ENCODE measurements at regions not wholly inside any gene's neighbourhood (a gene's known extent, or its start where the extent isn't known, plus 50 kb on each side); places are given as distances from the start of the nearest gene placed in this dataset.

DNA sequence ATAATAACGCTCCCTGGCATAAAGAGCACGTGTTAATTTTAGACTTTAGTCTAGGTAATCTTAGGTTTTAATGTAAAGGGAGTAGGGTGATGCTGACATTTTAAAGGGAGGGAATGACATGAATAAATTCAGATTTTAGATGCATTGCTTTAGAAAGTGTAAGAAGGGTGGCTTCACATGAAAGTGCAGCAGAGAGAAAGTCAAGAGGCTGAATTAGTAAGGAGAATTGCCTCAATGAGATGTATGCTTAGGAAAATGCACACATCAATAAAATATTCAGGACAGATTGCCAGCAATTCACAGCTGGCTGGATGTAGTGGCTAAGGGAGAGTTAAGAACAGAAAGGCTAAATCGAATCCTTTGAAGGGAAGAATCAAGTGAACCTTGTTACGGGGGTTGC, 165.5 kb upstream of the CDH19 start:
- no peak overlapping the region for H3K4me2 ChIP-seq
- no peak overlapping the region for H3K4me3 ChIP-seq
- WGBS (ENCODE audit: low lambda C conversion rate, missing lambda C conversion rate) = 85% methylated on average over 4 of the region's 4 CpGs
- no peak for DNase-seq (ENCODE audit: low spot score)
- H3K27me3 ChIP-seq = no peaks in the 10 kb centered on the region
- no peak for TF ChIP-seq EZH2 (IDR thresholded peaks at IDR 0.05; ENCODE audit: borderline replicate concordance)
- TF ChIP-seq, protein P1, sequence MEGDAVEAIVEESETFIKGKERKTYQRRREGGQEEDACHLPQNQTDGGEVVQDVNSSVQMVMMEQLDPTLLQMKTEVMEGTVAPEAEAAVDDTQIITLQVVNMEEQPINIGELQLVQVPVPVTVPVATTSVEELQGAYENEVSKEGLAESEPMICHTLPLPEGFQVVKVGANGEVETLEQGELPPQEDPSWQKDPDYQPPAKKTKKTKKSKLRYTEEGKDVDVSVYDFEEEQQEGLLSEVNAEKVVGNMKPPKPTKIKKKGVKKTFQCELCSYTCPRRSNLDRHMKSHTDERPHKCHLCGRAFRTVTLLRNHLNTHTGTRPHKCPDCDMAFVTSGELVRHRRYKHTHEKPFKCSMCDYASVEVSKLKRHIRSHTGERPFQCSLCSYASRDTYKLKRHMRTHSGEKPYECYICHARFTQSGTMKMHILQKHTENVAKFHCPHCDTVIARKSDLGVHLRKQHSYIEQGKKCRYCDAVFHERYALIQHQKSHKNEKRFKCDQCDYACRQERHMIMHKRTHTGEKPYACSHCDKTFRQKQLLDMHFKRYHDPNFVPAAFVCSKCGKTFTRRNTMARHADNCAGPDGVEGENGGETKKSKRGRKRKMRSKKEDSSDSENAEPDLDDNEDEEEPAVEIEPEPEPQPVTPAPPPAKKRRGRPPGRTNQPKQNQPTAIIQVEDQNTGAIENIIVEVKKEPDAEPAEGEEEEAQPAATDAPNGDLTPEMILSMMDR (IDR thresholded peaks at IDR 0.05; ENCODE audit: poor library complexity) = no peak
- no peak for TF ChIP-seq EZH2phosphoT487 (IDR thresholded peaks at IDR 0.05; ENCODE audit: low read depth, severe bottlenecking, unreplicated experiment)
- H3K9me3 ChIP-seq (ENCODE audit: low read depth) = no peaks in the 10 kb centered on the region
- no peak overlapping the region for H3K27ac ChIP-seq
- H2AFZ ChIP-seq = no peak overlapping the region
- no peaks in the 10 kb centered on the region for H3K36me3 ChIP-seq (replicated peaks; ENCODE audit: insufficient read depth, low read depth)
- no peaks in the 10 kb centered on the region for H3K79me2 ChIP-seq
- H3K9me2 ChIP-seq (replicated peaks; ENCODE audit: insufficient read depth) = no peaks in the 10 kb centered on the region
- H4K20me1 ChIP-seq (ENCODE audit: insufficient read depth, poor library complexity, severe bottlenecking) = no peaks in the 10 kb centered on the region
- no peaks in the 10 kb centered on the region for H3K4me1 ChIP-seq (ENCODE audit: insufficient read depth)

DNA sequence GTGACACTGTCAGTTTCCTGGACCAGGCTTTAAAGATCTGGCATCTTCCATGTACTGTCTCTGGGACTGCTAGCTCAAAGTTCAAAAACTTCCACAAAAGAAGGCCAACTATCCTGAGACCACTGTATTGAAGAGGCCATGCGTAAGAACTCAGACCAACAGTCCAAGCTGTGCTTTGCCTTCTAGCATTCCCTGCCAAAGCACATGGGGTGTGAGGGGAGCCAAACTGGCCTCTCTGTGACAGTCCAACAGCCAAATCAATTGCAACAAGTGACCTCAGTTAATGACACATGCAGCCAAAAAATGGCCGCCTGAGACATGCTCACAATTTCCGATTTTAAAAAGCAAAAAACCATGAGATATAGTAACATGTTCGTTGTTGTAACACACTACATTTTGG, 160.3 kb upstream of the CDH19 start:
- no peaks in the 10 kb centered on the region for H3K9me3 ChIP-seq (ENCODE audit: low read depth)
- H3K36me3 ChIP-seq (replicated peaks; ENCODE audit: insufficient read depth, low read depth) = no peaks in the 10 kb centered on the region
- no peak overlapping the region for H2AFZ ChIP-seq
- H3K4me3 ChIP-seq = no peak overlapping the region
- H3K9me2 ChIP-seq (replicated peaks; ENCODE audit: insufficient read depth) = no peaks in the 10 kb centered on the region
- no peaks in the 10 kb centered on the region for H3K4me1 ChIP-seq (ENCODE audit: insufficient read depth)
- no peaks in the 10 kb centered on the region for H3K27me3 ChIP-seq
- no peaks in the 10 kb centered on the region for H3K79me2 ChIP-seq
- no peak overlapping the region for H3K27ac ChIP-seq
- DNase-seq (ENCODE audit: low spot score) = no peak
- TF ChIP-seq, protein P1 (IDR thresholded peaks at IDR 0.05; ENCODE audit: poor library complexity) = no peak
- TF ChIP-seq EZH2 (IDR thresholded peaks at IDR 0.05; ENCODE audit: borderline replicate concordance) (no peak), EZH2phosphoT487 (IDR thresholded peaks at IDR 0.05; ENCODE audit: low read depth, severe bottlenecking, unreplicated experiment) (no peak)
- 86% methylated on average over 4 of the region's 4 CpGs for WGBS (ENCODE audit: low lambda C conversion rate, missing lambda C conversion rate)
- H4K20me1 ChIP-seq (ENCODE audit: insufficient read depth, poor library complexity, severe bottlenecking) = no peaks in the 10 kb centered on the region
- no peak overlapping the region for H3K4me2 ChIP-seq

DNA sequence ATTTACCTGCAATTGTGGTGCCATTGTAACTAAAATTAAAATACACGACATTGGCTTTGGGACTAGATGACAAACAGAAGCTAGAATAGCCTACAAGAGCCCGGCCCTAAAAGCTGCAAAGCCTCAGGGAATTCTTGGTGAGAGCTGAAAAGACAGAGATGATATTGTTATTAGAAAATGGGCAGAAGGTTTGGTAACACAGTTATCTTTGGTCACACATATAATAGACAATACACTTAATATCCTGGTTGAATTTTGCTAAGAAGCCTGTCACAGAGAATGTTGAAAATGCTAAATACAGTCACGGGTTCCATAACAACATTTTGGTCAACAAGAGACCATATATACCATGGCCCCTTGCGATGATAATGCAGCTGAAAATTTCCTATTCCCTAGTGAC, 157.3 kb upstream of the CDH19 start:
- H3K36me3 ChIP-seq (replicated peaks; ENCODE audit: insufficient read depth, low read depth) = no peaks in the 10 kb centered on the region

More for the DNA sequence above, 157.3 kb upstream of the CDH19 start:
- WGBS (ENCODE audit: low lambda C conversion rate, missing lambda C conversion rate) = 93% methylated on average over 4 of the region's 4 CpGs
- no peaks in the 10 kb centered on the region for H3K9me3 ChIP-seq (ENCODE audit: low read depth)
- H3K4me1 ChIP-seq (ENCODE audit: insufficient read depth) = no peaks in the 10 kb centered on the region
- H3K9me2 ChIP-seq (replicated peaks; ENCODE audit: insufficient read depth) = no peaks in the 10 kb centered on the region
- H3K4me3 ChIP-seq = no peak overlapping the region
- no peak overlapping the region for H2AFZ ChIP-seq
- DNase-seq (ENCODE audit: low spot score) = no peak
- TF ChIP-seq, protein P1 (IDR thresholded peaks at IDR 0.05; ENCODE audit: poor library complexity) = no peak
- no peak for TF ChIP-seq EZH2phosphoT487 (IDR thresholded peaks at IDR 0.05; ENCODE audit: low read depth, severe bottlenecking, unreplicated experiment)
- TF ChIP-seq EZH2 (IDR thresholded peaks at IDR 0.05; ENCODE audit: borderline replicate concordance) = no peak
- H3K27me3 ChIP-seq = no peaks in the 10 kb centered on the region
- no peaks in the 10 kb centered on the region for H3K79me2 ChIP-seq
- no peak overlapping the region for H3K27ac ChIP-seq
- no peak overlapping the region for H3K4me2 ChIP-seq
- no peaks in the 10 kb centered on the region for H4K20me1 ChIP-seq (ENCODE audit: insufficient read depth, poor library complexity, severe bottlenecking)

All from hepatocyte (in vitro differentiated cells).